ENCODE measurements at regions not wholly inside any gene's neighbourhood (a gene's known extent, or its start where the extent isn't known, plus 50 kb on each side); places are given as distances from the start of the nearest gene placed in this dataset.

- in situ Hi-C loops (cut with HindIII; ENCODE audit: low pct_ligation_motif_present, low sequenced_read_pairs): no loop called here
- Histone ChIP-seq H3K4me3 (ENCODE audit: low read depth, low read length) (no peak overlapping the region), H3K27me3 (replicated peaks) (no peaks in the 10 kb centered on the region), H3K36me3 (replicated peaks) (no peaks in the 10 kb centered on the region), H3K27ac (no peak overlapping the region)
- TF ChIP-seq CTCF (IDR thresholded peaks at IDR 0.05; ENCODE audit: low read depth, low read length, missing control alignments): no peak
- no peak for DNase-seq
These were observed 76.6 kb upstream of the FAM169A start for GRCh38 chr5:74942622-74943286.

- DNase-seq: no peak
- no peaks in the 10 kb centered on the region for H3K27me3 ChIP-seq (replicated peaks)
- H3K27ac ChIP-seq: no peak overlapping the region
- in situ Hi-C loops (cut with HindIII; ENCODE audit: low pct_ligation_motif_present, low sequenced_read_pairs): no loop called here
- H3K36me3 ChIP-seq (replicated peaks): no peaks in the 10 kb centered on the region
- H3K4me3 ChIP-seq (ENCODE audit: low read depth, low read length): no peak overlapping the region
- TF ChIP-seq CTCF (IDR thresholded peaks at IDR 0.05; ENCODE audit: low read depth, low read length, missing control alignments): no peak
These were observed 74.7 kb upstream of the FAM169A start for GRCh38 chr5:74940782-74941353.

DNA sequence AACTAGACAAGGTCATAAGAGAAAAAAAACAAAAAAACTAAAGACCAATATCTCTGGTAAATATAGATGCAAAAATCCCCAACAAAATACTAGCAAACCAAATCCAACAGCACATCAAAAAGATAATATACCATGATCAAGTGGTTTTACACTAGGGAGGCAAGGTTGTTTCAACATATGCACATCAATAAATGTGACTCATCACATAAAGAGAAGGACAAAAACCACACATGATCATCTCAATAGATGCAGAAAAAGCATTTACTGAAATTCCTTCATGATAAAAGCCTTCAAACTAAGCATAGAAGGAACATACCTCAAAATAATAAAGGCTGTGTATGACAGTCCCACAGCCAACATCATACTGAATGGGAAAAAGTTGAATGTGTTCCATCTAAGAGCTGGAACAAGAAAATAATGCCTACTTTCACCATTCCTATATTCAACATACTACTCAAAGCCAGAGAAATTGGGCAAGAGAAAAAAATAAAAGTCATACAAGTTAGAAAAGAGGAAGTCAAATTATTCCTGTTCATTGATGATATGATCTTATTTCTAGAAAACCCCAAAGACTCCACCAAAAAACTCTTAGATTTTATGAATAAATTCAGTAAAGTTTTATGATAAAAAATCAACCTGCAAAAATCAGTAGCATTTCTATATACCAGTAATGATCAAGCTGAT, 72.2 kb upstream of the FAM169A start:
- TF ChIP-seq CTCF (IDR thresholded peaks at IDR 0.05; ENCODE audit: low read depth, low read length, missing control alignments): no peak
- no peak overlapping the region for H3K4me3 ChIP-seq (ENCODE audit: low read depth, low read length)
- DNase-seq: no peak
- no peaks in the 10 kb centered on the region for H3K27me3 ChIP-seq (replicated peaks)
- in situ Hi-C loops (cut with HindIII; ENCODE audit: low pct_ligation_motif_present, low sequenced_read_pairs): no loop called here
- H3K36me3 ChIP-seq (replicated peaks): no peaks in the 10 kb centered on the region
- no peak overlapping the region for H3K27ac ChIP-seq

GRCh38 chr5:74935752-74936091, 69.5 kb upstream of the FAM169A start:
- no peaks in the 10 kb centered on the region for H3K36me3 ChIP-seq (replicated peaks)
- in situ Hi-C loops (cut with HindIII; ENCODE audit: low pct_ligation_motif_present, low sequenced_read_pairs): no loop called here
- TF ChIP-seq CTCF (IDR thresholded peaks at IDR 0.05; ENCODE audit: low read depth, low read length, missing control alignments): no peak
- H3K27me3 ChIP-seq (replicated peaks): no peaks in the 10 kb centered on the region
- H3K27ac ChIP-seq: no peak overlapping the region
- H3K4me3 ChIP-seq (ENCODE audit: low read depth, low read length): no peak overlapping the region
- DNase-seq: no peak

DNA sequence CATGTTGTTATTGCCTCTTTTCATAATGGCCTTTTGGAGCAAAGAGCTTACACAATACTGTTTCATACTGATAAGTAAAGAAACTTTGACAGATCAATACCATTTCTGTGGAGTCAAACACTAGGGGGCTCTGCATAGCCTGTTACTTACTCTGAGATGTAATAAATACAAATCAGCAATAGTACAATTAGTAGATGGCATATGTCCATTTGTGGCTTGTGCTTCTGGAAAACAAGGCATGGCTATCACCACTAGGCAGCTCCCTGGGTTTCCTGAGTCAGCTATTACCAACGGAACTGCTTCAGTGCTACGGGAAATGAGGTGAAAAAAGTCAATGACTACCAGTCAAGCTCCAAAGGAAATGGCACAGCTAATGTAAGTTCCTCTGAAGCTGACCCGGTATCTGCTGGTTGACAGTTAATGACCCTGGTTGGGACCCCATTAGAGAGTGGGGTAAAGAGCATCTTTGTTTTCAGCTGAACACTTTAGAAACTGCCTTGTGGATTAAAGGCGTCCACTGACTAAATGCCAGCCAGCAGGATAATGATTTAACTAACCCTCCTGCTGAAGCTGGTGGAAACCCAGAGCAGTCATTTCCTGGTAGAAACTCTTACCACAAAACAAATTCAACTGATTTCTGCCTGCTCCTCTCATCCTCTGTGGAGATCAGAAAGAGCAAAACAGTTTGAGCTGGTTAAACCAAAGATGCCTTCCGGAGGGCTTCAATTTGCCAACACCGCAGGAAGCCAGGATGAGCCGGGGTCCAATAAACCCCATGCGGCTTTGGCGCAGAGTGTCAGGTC, 69.0 kb upstream of the FAM169A start:
- DNase-seq: peak; percentile 29
- H3K4me3 ChIP-seq (ENCODE audit: low read depth, low read length): no peak overlapping the region

More for the DNA sequence above, 69.0 kb upstream of the FAM169A start:
- Histone ChIP-seq H3K27me3 (replicated peaks) (no peaks in the 10 kb centered on the region), H3K27ac (no peak overlapping the region), H3K36me3 (replicated peaks) (no peaks in the 10 kb centered on the region)
- TF ChIP-seq CTCF (IDR thresholded peaks at IDR 0.05; ENCODE audit: low read depth, low read length, missing control alignments): peak; percentile 39
- in situ Hi-C loops (cut with HindIII; ENCODE audit: low pct_ligation_motif_present, low sequenced_read_pairs): no loop called here
